WTC11 (cell line): ENCODE measurements at regions not wholly inside any gene's neighbourhood (a gene's known extent, or its start where the extent isn't known, plus 50 kb on each side); places are given as distances from the start of the nearest gene placed in this dataset.

Source experiments
- CREB1 ChIP-seq: sonication (generic); formaldehyde crosslinking; IDR thresholded peaks from 2 replicates; pipeline ENCODE4 v1.8.0; 2023; ENCODE audit warnings: mild to moderate bottlenecking, missing genetic modification reagents
- IRF2 ChIP-seq: sonication (generic); formaldehyde crosslinking; IDR thresholded peaks from 2 replicates; pipeline ENCODE4 v1.8.0; 2022; ENCODE audit warnings: low read depth, missing genetic modification reagents, borderline replicate concordance
- NR3C1 ChIP-seq: sonication (generic); formaldehyde crosslinking; conservative IDR thresholded peaks from 2 replicates; pipeline ENCODE4 v1.8.1; 2023; ENCODE audit warnings: low read depth, mild to moderate bottlenecking, missing genetic modification reagents
- TP53 ChIP-seq: sonication (generic); formaldehyde crosslinking; IDR thresholded peaks from 2 replicates; pipeline ENCODE4 v1.8.1; 2023; ENCODE audit warnings: mild to moderate bottlenecking, missing genetic modification reagents
- ZNF121 ChIP-seq: sonication (generic); formaldehyde crosslinking; IDR thresholded peaks from 2 replicates; pipeline ENCODE4 v1.8.0; 2023; ENCODE audit warnings: missing genetic modification reagents
- TF ChIP-seq, protein P1 (sequence below): fragments of 200-600 bp; IDR thresholded peaks from 2 replicates; pipeline ENCODE4 v1.8.0; 2022; ENCODE audit warnings: antibody characterized with exemption
- TF ChIP-seq, protein P2 (sequence below): sonication (generic); formaldehyde crosslinking; IDR thresholded peaks from 2 replicates; pipeline ENCODE4 v1.8.0; 2022; ENCODE audit warnings: mild to moderate bottlenecking, missing genetic modification reagents
- TF ChIP-seq, protein P3 (sequence below): sonication (generic); formaldehyde crosslinking; IDR thresholded peaks from 2 replicates; pipeline ENCODE4 v1.8.1; 2023; ENCODE audit warnings: mild to moderate bottlenecking, missing genetic modification reagents, moderate library complexity
- TF ChIP-seq, protein P4 (sequence below): sonication (generic); formaldehyde crosslinking; IDR thresholded peaks from 2 replicates; pipeline ENCODE4 v1.8.0; 2023; ENCODE audit warnings: missing genetic modification reagents, mild to moderate bottlenecking, borderline replicate concordance

DNA sequence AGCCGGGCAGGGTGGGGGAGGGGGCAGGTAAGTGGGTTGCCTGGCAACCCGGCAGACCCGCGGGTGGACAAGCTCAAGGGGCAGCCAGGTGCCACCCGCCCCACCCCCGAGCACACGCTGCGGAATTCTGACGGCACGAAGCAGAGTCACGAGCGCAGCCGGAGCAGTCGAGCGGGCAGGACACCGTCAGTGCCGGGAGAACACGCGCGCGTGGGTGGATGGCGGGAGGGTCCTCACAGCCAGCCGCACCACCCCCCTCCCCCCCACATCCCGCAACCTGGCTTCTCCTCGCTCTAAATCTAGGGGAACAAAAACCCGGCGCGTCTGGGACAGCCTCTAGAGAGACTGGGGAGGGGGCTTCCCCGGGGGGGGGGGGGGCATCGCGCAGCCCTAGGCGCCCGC is 133.1 kb upstream of the HSD17B12 start:
- TF ChIP-seq, protein P1, sequence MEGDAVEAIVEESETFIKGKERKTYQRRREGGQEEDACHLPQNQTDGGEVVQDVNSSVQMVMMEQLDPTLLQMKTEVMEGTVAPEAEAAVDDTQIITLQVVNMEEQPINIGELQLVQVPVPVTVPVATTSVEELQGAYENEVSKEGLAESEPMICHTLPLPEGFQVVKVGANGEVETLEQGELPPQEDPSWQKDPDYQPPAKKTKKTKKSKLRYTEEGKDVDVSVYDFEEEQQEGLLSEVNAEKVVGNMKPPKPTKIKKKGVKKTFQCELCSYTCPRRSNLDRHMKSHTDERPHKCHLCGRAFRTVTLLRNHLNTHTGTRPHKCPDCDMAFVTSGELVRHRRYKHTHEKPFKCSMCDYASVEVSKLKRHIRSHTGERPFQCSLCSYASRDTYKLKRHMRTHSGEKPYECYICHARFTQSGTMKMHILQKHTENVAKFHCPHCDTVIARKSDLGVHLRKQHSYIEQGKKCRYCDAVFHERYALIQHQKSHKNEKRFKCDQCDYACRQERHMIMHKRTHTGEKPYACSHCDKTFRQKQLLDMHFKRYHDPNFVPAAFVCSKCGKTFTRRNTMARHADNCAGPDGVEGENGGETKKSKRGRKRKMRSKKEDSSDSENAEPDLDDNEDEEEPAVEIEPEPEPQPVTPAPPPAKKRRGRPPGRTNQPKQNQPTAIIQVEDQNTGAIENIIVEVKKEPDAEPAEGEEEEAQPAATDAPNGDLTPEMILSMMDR, result no peak
- TF ChIP-seq CREB1 (CRISPR knock-in tag) (no peak), TP53 (CRISPR knock-in tag) (no peak), ZNF121 (CRISPR knock-in tag) (no peak), NR3C1 (CRISPR knock-in tag) (no peak), IRF2 (CRISPR knock-in tag) (no peak)
- TF ChIP-seq, protein P2, sequence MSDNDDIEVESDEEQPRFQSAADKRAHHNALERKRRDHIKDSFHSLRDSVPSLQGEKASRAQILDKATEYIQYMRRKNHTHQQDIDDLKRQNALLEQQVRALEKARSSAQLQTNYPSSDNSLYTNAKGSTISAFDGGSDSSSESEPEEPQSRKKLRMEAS (CRISPR knock-in tag), result no peak
- TF ChIP-seq, protein P3, sequence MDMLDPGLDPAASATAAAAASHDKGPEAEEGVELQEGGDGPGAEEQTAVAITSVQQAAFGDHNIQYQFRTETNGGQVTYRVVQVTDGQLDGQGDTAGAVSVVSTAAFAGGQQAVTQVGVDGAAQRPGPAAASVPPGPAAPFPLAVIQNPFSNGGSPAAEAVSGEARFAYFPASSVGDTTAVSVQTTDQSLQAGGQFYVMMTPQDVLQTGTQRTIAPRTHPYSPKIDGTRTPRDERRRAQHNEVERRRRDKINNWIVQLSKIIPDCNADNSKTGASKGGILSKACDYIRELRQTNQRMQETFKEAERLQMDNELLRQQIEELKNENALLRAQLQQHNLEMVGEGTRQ (CRISPR knock-in tag), result no peak
- TF ChIP-seq, protein P4, sequence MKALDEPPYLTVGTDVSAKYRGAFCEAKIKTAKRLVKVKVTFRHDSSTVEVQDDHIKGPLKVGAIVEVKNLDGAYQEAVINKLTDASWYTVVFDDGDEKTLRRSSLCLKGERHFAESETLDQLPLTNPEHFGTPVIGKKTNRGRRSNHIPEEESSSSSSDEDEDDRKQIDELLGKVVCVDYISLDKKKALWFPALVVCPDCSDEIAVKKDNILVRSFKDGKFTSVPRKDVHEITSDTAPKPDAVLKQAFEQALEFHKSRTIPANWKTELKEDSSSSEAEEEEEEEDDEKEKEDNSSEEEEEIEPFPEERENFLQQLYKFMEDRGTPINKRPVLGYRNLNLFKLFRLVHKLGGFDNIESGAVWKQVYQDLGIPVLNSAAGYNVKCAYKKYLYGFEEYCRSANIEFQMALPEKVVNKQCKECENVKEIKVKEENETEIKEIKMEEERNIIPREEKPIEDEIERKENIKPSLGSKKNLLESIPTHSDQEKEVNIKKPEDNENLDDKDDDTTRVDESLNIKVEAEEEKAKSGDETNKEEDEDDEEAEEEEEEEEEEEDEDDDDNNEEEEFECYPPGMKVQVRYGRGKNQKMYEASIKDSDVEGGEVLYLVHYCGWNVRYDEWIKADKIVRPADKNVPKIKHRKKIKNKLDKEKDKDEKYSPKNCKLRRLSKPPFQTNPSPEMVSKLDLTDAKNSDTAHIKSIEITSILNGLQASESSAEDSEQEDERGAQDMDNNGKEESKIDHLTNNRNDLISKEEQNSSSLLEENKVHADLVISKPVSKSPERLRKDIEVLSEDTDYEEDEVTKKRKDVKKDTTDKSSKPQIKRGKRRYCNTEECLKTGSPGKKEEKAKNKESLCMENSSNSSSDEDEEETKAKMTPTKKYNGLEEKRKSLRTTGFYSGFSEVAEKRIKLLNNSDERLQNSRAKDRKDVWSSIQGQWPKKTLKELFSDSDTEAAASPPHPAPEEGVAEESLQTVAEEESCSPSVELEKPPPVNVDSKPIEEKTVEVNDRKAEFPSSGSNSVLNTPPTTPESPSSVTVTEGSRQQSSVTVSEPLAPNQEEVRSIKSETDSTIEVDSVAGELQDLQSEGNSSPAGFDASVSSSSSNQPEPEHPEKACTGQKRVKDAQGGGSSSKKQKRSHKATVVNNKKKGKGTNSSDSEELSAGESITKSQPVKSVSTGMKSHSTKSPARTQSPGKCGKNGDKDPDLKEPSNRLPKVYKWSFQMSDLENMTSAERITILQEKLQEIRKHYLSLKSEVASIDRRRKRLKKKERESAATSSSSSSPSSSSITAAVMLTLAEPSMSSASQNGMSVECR (CRISPR knock-in tag), result no peak
